Loucy (cell line): ENCODE measurements at regions not wholly inside any gene's neighbourhood (a gene's known extent, or its start where the extent isn't known, plus 50 kb on each side); places are given as distances from the start of the nearest gene placed in this dataset.

Experiments
- H2AFZ ChIP-seq: fragments of 200-600 bp; sonication (generic); 2 replicates; pipeline ENCODE4 v1.6.0; 2016; ENCODE audit warnings: antibody characterized with exemption, mild to moderate bottlenecking, low read length, moderate library complexity
- H3F3A ChIP-seq: fragments of 200-600 bp; 2 replicates; pipeline ENCODE4 v1.6.0; 2016; ENCODE audit warnings: antibody characterized with exemption, low read depth, mild to moderate bottlenecking
- H3K27me3 ChIP-seq: fragments of 200-600 bp; sonication (generic); 2 replicates; pipeline ENCODE4 v1.6.1; 2014; ENCODE audit warnings: low read length, mild to moderate bottlenecking; ENCODE audit not compliant: insufficient read depth, poor library complexity, severe bottlenecking
- H3K36me3 ChIP-seq: fragments of 200-600 bp; sonication (generic); 2 replicates; pipeline ENCODE4 v1.6.1; 2016; ENCODE audit warnings: low read length; ENCODE audit not compliant: insufficient read depth
- H3K4me1 ChIP-seq: fragments of 200-600 bp; sonication (generic); 2 replicates; pipeline ENCODE4 v1.5.1; 2014; ENCODE audit warnings: low read length, mild to moderate bottlenecking; ENCODE audit not compliant: insufficient read depth, poor library complexity, severe bottlenecking
- H3K4me2 ChIP-seq: fragments of 200-600 bp; sonication (generic); 2 replicates; pipeline ENCODE4 v1.6.0; 2014; ENCODE audit warnings: antibody characterized with exemption, low read length, low read depth, mild to moderate bottlenecking; ENCODE audit not compliant: poor library complexity, severe bottlenecking
- H3K4me3 ChIP-seq: fragments of 200-600 bp; sonication (generic); 2 replicates; pipeline ENCODE4 v1.5.1; 2014; ENCODE audit warnings: low read length, mild to moderate bottlenecking, mixed read lengths; ENCODE audit not compliant: poor library complexity, severe bottlenecking
- H3K79me2 ChIP-seq: fragments of 200-600 bp; sonication (generic); 2 replicates; pipeline ENCODE4 v1.6.1; 2014; ENCODE audit warnings: low read length; ENCODE audit not compliant: insufficient read depth
- H3K9ac ChIP-seq: fragments of 200-600 bp; sonication (generic); 2 replicates; pipeline ENCODE4 v1.6.0; 2014; ENCODE audit warnings: mild to moderate bottlenecking, low read depth, low read length, moderate library complexity; ENCODE audit not compliant: poor library complexity, severe bottlenecking
- H3K9me2 ChIP-seq: fragments of 200-600 bp; sonication (generic); replicated peaks from 2 replicates; pipeline ENCODE4 v1.6.1; 2016; ENCODE audit warnings: low read depth, low read length, mixed read lengths
- H3K9me3 ChIP-seq: fragments of 200-600 bp; sonication (generic); 2 replicates; pipeline ENCODE4 v1.6.1; 2014; ENCODE audit warnings: mild to moderate bottlenecking, antibody characterized with exemption, low read length, low read depth; ENCODE audit not compliant: insufficient read depth
- H4K20me1 ChIP-seq: fragments of 200-600 bp; sonication (generic); 2 replicates; pipeline ENCODE4 v1.6.0; 2014; ENCODE audit warnings: antibody characterized with exemption, low read length, mild to moderate bottlenecking; ENCODE audit not compliant: insufficient read depth, poor library complexity, severe bottlenecking
- EZH2phosphoT487 ChIP-seq: fragments of 200-600 bp; IDR thresholded peaks from 2 replicates; pipeline ENCODE4 v1.6.1; 2018; ENCODE audit warnings: antibody characterized with exemption, mild to moderate bottlenecking, moderate library complexity, borderline replicate concordance
- TF ChIP-seq, protein P1 (sequence below): fragments of 200-600 bp; sonication (generic); conservative IDR thresholded peaks from 2 replicates; pipeline ENCODE4 v1.5.1; 2014; ENCODE audit warnings: mild to moderate bottlenecking, antibody characterized with exemption, low read length

DNA sequence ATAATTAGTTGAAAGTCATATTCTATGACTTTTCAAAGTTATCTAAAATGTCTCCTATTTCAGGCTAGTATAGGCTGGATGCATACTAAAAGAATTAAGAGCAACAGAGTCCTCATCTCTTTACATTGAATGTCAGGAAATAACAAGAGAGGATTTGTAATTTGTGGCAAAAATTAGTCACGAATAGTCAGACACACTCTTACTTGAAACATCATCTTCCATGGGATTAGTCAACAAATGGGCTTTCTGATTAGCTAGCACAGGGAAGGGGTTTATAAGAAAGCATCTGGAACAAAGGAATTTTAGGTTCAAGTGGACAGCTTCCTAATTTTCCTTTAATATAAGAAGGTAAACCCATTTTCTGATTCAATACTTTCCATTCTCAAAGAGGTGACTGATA lies 330.3 kb upstream of the MEX3C start:
- Histone ChIP-seq H4K20me1 (no peaks in the 10 kb centered on the region), H3K9me2 (no peaks in the 10 kb centered on the region), H3K27me3 (no peaks in the 10 kb centered on the region), H3K36me3 (no peaks in the 10 kb centered on the region), H3K9ac (no peak overlapping the region), H3K4me3 (no peak overlapping the region), H3K79me2 (no peaks in the 10 kb centered on the region), H3K4me2 (no peak overlapping the region), H3K4me1 (no peaks in the 10 kb centered on the region), H3F3A (no peaks in the 10 kb centered on the region), H3K9me3 (no peaks in the 10 kb centered on the region), H2AFZ (no peak overlapping the region)
- TF ChIP-seq, protein P1, sequence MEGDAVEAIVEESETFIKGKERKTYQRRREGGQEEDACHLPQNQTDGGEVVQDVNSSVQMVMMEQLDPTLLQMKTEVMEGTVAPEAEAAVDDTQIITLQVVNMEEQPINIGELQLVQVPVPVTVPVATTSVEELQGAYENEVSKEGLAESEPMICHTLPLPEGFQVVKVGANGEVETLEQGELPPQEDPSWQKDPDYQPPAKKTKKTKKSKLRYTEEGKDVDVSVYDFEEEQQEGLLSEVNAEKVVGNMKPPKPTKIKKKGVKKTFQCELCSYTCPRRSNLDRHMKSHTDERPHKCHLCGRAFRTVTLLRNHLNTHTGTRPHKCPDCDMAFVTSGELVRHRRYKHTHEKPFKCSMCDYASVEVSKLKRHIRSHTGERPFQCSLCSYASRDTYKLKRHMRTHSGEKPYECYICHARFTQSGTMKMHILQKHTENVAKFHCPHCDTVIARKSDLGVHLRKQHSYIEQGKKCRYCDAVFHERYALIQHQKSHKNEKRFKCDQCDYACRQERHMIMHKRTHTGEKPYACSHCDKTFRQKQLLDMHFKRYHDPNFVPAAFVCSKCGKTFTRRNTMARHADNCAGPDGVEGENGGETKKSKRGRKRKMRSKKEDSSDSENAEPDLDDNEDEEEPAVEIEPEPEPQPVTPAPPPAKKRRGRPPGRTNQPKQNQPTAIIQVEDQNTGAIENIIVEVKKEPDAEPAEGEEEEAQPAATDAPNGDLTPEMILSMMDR: no peak
- TF ChIP-seq EZH2phosphoT487: no peak

DNA sequence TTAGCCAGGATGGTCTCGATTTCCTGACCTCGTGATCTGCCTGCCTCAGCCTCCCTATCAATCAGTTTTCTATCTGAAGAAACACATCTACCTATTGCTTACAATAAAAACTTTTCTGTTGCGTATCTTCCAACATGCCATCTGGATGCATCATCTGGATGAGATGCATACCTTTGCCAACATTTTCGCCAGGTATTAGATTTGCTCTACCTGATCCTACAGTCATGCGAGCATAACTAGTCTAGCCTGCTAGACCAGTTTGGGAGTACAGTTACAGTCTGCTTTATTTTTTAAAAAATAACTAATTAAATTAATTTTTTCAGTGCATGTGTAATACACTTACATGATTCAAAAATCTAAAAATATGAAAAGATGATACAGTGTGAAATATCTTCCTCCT lies 334.0 kb upstream of the MEX3C start:
- H3K4me3 ChIP-seq: no peak overlapping the region
- no peak overlapping the region for H3K9ac ChIP-seq
- no peak overlapping the region for H2AFZ ChIP-seq
- no peak overlapping the region for H3K4me2 ChIP-seq
- H3K9me2 ChIP-seq: no peaks in the 10 kb centered on the region
- no peaks in the 10 kb centered on the region for H3K79me2 ChIP-seq
- no peaks in the 10 kb centered on the region for H3K9me3 ChIP-seq
- no peaks in the 10 kb centered on the region for H3F3A ChIP-seq
- TF ChIP-seq, protein P1: no peak
- no peak for TF ChIP-seq EZH2phosphoT487
- H3K36me3 ChIP-seq: no peaks in the 10 kb centered on the region
- H4K20me1 ChIP-seq: no peaks in the 10 kb centered on the region
- H3K4me1 ChIP-seq: no peaks in the 10 kb centered on the region
- no peaks in the 10 kb centered on the region for H3K27me3 ChIP-seq

DNA sequence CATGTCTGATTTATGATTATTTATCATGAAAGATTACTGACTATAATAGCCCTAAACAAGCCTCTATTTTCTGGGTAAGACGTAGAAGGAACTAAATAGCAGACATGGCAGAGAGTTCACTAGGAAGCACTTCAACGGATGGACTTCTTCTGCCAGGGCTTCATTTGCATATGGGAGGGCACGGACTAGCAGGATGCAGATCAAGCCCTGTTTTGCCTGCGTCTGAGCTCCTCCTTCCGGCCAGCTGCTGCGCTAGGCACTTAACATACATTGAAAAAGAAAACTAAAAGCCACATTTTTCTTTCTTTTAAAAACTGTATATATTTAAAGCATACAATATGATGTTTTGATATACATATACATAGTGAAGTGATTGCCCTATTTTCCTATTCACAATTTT lies 340.0 kb upstream of the MEX3C start:
- no peak for TF ChIP-seq EZH2phosphoT487
- TF ChIP-seq, protein P1: no peak
- H3K9ac ChIP-seq: no peak overlapping the region
- H3K9me2 ChIP-seq: no peaks in the 10 kb centered on the region
- no peaks in the 10 kb centered on the region for H3K79me2 ChIP-seq
- no peak overlapping the region for H2AFZ ChIP-seq
- H4K20me1 ChIP-seq: no peaks in the 10 kb centered on the region
- no peak overlapping the region for H3K4me3 ChIP-seq
- no peaks in the 10 kb centered on the region for H3K36me3 ChIP-seq
- H3K9me3 ChIP-seq: no peaks in the 10 kb centered on the region
- H3K27me3 ChIP-seq: no peaks in the 10 kb centered on the region
- no peak overlapping the region for H3K4me2 ChIP-seq
- no peaks in the 10 kb centered on the region for H3F3A ChIP-seq
- no peaks in the 10 kb centered on the region for H3K4me1 ChIP-seq
